ENCODE measurements at regions not wholly inside any gene's neighbourhood (a gene's known extent, or its start where the extent isn't known, plus 50 kb on each side); places are given as distances from the start of the nearest gene placed in this dataset.

GRCh38 chr10:2813286-2813685, 254.1 kb upstream of the PFKP start:
- TF ChIP-seq POLR2A (IDR thresholded peaks at IDR 0.05) (no peak), EP300 (IDR thresholded peaks at IDR 0.05) (no peak), POLR2AphosphoS5 (IDR thresholded peaks at IDR 0.05) (no peak)
- TF ChIP-seq, protein P1, sequence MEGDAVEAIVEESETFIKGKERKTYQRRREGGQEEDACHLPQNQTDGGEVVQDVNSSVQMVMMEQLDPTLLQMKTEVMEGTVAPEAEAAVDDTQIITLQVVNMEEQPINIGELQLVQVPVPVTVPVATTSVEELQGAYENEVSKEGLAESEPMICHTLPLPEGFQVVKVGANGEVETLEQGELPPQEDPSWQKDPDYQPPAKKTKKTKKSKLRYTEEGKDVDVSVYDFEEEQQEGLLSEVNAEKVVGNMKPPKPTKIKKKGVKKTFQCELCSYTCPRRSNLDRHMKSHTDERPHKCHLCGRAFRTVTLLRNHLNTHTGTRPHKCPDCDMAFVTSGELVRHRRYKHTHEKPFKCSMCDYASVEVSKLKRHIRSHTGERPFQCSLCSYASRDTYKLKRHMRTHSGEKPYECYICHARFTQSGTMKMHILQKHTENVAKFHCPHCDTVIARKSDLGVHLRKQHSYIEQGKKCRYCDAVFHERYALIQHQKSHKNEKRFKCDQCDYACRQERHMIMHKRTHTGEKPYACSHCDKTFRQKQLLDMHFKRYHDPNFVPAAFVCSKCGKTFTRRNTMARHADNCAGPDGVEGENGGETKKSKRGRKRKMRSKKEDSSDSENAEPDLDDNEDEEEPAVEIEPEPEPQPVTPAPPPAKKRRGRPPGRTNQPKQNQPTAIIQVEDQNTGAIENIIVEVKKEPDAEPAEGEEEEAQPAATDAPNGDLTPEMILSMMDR (IDR thresholded peaks at IDR 0.05), result no peak

Data from sigmoid colon (tissue), 4 donors.